NCI-H1694 treated with DMSO at 0.1 percent for 48 hours (cell line): ENCODE measurements at regions not wholly inside any gene's neighbourhood (a gene's known extent, or its start where the extent isn't known, plus 50 kb on each side); places are given as distances from the start of the nearest gene placed in this dataset.

Experiments
- DNase-seq: peaks from one replicate; lab custom pipeline; 2025; lab: John Stamatoyannopoulos, UW

DNA sequence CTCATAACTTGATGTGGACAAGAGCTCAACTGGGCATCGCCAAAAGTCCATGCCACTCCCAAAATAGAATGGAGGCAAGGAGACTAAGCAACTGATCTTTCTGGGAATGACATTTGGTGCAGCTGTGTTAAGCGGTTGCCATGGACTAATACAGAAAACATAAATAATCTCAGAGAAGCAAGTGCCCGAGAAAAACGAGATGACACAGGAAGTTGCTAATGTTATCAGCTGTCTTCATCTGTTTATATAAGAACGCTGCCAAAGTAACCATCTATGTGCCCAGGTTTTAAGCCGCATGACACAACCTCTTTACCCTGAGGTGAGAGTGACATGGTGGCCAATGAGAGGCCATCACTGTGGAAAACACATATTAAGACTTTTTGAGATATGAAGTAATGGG, 54.9 kb upstream of the SACS start:
- no peak for DNase-seq

DNA sequence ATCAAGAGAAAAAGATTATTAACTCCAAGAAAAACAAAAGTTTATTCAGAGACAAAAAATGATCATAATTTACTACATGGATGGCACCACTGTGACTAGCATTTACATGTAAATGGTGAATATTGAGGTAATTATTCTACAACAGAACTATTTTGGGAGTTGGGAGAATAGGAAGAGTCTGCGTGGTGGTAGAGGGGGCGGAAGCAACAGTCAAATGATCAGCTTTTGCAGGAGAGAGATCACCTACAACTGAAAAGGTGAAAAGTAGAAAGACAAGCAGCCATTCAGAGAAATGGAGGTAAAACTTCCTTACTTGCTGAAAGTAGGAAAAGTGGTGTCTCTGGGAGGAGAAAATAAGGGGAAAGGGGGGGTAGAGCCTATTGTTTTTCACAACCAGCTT, 62.8 kb upstream of the SACS start:
- DNase-seq: no peak

DNA sequence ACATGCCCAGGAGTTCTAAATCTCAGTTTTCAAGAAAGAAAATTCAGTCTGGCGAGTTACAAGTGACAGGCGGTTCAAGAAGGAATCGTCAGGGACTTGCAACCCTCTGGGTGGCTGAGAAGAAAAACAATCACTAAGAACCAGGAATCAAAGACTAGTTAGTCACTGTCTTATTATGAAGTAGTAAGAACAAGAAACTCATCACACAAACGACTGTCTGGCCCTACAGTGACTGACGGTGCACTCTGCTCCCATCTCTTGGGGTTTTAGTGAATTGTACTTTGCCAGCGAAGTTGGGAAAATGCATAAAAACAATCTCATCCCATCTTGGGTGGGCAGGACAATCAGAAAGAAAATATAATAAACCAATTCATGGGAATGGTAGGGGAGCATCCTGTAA, 63.7 kb upstream of the SACS start:
- no peak for DNase-seq

DNA sequence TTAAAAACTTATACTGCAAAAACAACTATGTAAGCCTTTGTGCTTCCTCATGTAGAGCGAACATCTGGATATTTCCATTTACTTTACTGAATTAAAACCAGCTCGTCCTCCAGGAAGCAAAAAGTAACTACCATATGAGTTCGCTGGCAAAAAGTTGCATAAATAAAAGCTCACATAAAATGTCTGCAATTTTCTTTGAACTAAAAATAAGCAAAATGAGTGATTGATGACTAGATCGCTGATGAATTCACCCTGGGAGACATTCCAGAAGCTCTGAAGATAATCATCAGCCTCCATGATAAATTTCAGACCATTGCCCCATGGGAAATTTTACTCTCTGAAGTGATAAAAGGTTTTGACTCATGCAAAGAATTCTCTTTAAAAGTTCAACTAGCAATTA, 67.3 kb upstream of the SACS start:
- DNase-seq: no peak

DNA sequence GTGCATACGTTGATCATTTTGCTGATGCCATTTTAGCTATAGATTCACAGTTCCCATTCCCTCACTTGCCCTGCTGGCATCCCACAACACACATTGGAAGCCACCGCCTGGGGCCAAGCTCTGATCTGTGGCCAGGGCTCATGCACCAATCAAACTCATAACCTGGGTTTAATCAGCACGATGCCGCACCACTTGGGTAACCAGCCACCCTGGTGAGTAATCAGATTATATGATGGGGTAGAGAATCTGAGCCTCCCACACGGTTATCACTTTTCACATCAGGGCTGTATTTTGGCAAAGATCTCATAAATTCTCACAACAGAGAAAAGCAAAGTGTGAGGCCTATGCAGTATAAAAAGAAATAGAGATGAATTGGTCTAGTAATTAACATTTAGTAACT, 66.0 kb upstream of the TNFRSF19 start:
- no peak for DNase-seq

DNA sequence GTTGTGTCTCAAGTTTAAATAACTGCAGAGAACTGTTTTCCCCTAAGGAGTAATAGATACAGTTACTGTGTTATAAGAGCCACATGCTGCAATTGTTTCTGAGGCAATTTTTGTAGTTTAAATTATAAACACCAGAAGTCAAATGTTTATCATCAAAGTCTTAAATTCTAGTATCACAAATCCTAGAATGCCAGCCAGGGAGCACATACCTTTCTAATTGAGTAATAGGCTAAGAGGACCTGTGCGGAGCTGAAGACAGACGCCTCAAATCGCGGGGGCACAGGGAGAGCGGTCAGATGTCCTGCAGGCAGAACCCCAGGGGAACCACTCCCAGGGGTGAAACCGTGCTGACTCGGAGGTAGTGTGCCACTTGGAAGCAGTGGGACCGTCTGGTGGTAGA, 65.2 kb upstream of the TNFRSF19 start:
- no peak for DNase-seq

DNA sequence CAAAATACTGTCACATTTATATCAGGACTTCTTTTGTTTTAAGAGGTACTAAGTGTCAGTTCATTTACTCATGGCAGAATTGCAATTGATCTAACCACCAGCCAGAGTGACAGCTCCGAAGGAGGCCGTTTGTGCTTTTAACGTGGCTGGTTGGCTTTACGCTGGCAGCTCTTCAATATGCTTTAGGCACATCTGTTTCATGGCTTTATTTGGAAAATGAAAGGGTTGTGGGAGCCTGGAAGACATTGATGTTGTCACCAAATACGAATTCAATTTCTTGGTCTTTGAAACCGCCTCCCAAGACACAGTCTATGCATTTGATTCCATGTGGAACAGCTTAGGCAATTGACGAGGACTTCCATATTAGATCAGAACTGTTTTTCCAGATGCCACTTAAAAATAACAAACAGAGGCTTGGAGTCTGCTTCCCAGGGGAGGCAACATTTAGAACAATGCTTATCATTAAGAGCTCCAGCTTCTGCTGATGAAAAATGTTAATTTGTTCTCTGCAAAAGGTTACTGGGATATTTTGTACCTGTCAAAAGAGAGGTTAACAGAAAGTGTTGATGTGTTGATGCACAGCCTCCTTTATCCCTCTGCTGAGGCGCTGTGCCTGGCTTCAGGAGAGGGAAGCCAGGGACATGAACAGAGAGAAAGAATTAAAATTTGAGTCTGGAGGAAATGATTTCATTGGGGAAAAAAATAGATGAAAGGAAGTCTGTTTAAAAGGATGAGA, 64.0 kb upstream of the TNFRSF19 start:
- DNase-seq: peak; percentile 31

DNA sequence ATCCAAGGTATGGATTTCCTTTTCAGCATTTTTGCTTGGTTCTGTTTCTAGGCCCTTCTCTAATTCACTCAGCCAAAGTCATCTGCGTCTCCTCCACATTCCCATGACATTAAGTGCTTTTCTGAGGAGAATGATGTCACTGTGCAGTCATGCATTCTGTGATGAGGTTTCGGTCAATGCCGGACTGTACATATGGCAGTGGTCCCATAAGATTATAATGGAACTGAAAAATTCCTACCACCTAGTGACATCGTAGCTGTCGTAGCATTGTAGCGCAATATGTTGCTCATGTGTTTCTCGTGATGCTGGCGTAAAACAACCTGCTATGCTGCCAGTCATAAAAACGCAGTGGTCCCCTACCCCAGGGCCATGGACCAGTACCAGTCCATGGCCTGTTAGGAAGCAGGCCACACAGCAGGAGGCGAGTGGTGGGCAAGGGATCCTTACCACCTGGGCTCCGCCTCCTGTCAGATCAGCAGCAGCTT, 63.4 kb upstream of the TNFRSF19 start:
- DNase-seq: no peak

DNA sequence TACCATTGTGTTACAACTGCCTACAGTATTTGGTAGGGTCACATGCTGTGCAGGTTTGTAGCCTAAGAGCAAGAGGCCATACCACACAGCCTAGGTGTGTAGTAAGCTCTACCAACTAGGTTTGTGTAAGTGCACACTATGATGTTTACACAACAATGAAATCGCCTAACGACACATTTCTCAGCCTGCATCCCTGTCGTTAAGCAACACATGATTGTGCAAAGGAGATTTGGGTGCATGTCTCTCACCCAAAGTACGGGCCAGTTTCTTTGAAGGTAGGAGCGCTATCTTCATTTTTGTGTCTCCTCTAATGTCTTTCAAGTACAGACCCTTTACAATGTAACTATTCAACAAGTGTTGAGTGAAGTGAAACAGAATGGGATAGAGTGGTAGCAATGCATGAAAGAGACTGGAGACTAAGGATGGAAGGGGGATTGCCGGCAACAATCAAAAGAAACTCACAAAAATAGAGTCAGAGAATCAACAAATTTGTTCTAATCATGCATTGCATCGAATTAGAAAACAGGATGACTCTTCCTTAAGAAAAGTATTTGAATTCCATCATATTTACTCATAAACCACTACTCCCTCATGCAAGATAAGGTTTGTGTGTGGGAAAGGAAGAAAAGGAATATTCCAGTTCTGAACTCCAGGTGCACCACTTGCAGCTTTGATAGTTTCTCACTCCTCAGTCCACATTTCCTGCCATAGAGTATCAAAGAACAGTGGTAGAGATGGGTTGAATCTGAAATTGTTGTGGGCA, 60.2 kb upstream of the TNFRSF19 start:
- no peak for DNase-seq

DNA sequence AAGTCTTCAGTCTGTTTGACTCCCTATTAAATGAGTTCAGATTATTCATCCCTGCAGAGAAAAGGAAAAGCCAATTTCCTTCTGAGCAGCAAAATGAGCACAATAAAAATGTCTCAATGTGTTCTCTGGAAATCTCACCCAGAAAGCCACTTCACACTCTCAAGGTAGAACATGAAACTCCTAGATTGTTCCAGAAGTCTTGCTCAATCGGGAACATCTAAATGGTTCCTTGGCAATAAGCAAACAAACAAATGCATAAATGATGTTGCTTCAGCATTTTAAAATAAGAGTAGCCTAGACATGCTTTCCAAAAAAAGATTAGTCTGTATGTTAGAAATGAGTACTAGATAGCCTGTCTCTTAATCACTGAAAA, 59.7 kb upstream of the TNFRSF19 start:
- DNase-seq: no peak

DNA sequence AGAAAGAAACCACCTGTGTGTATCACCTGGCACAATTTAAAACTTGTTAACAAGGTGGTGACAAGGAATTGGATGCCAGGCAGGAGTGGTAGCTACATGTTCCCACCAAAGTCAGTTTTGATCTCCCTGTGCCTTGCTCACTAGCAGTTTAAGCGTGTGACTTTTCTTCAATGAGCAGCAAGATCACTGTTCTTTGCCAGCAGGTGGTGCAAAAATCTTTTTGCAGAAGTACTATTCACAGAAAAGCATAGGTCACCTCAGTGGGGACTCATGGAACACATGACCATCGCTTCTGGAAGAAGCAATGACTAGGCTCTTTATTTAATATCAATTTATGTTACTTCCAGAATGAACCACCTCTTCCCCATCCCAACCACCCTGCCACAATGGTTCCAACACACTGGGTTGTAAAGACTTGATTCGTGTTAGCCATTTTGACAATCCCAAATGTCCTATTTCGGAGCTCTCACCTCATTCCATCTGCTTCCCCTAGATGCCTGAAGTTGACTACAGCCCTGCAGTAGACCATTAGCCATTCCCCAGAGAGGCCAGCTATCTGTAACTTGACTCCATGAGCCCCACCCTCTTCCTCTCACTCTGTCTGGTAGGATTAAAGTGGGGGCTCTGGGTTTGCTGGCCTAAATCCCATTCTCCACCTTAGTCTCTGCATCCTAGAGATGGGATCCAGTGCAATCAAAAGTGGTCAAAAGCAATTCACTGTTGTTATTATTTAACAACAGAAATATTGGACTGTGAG, 59.1 kb upstream of the TNFRSF19 start:
- peak; percentile 3 for DNase-seq

DNA sequence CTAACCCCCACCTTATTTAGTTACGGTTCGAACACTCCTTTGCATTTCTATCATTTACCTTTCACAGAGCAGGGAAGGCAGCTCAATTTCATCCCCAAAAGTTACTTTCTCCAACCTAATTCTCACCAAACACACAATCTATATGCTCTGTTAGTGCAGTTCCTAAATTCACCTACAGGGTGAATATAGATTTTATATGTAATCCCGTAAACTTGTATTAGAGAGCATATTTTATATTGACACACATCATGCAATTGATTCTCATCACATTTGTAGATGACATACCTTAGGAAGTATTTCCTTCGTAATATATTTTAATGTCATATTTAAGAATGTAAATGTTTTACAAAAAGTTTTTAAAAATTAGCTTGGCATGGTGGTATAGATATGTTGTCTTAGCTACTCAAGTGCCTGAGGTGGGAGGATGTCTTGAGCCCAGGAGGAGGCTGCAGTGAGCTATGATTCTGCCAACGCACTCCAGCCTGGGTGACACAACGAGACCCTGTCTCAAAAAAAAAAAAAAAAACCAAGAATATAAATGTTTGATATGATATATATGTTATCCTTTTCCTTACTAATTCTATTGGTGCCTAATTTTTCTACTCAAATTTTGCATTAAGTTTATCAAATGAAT, 57.3 kb upstream of the TNFRSF19 start:
- no peak for DNase-seq

DNA sequence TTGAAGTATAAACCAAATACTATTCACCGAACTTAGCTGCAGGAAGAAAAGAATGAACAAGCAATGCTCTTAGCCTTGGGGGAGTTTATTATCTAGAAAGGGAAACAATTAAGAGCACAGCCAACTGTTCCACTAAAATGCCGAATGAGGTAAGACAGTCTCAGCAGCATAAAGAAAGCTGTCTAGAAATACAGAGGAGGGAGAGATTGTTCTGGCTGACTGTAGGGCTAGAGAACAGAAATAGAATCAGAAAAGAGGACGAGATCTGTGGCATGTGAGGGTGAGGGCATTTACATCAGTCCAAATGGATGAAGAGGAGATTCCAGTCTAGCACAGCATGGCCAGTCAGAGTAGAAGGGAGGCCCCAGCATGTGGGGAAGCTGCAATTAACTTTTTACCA, 56.8 kb upstream of the TNFRSF19 start:
- no peak for DNase-seq

DNA sequence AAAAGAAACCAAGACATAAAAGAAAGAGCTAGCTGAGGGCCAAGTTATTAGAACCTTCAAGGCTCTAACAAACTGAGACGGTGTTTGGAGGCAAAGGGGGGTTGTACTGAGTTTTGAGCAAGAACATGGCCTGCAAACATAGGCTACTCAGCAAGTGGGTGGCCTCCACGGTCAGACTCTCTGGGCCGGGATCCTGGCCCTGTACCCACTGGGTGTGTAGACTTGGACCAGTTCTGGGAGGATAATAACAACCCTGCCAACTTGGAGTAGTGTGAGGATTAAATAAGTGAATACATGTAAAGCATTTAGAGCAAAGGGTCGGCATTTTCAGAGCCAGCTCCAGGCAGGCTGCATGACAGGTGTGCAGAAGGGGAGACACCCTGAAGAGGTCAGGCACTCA, 56.1 kb upstream of the TNFRSF19 start:
- DNase-seq: no peak

DNA sequence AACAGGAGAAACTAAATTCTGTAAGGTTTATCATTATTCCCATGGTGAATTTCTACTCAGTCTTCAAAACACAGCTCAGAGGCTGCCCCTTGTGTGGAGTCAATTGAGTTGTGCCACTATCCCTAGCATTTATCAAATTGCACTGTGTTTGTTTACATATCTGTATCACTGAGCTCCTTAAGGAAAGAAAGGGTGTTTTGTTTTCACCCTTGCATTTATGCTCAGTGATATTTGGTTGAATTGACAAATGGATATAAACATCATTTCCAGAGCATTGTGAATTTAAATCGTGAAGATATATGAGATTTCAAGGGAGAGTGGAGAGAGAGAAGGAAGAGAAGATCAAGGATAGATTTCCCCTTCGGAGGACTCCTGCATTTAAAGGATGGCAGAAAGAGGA, 55.1 kb upstream of the TNFRSF19 start:
- DNase-seq: no peak

DNA sequence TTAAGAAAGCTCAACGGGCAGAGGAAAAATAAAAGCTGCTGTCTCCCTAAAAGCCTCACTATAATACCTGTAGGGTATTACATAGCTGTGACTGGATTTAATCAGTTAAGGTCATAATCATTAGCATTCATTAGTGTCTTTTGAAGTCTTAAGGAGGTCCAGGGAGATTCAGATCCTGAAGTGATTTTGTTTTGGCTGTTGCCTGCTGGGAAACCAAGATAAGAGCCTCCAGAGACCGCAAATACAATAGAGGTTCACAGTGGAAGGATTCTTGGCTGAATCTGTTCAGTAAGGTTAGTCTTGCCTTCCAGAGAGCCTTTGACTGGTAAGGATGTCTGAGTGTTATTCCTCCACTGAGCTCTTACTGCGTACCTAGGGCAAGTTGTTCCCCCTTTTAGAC, 54.0 kb upstream of the TNFRSF19 start:
- no peak for DNase-seq

DNA sequence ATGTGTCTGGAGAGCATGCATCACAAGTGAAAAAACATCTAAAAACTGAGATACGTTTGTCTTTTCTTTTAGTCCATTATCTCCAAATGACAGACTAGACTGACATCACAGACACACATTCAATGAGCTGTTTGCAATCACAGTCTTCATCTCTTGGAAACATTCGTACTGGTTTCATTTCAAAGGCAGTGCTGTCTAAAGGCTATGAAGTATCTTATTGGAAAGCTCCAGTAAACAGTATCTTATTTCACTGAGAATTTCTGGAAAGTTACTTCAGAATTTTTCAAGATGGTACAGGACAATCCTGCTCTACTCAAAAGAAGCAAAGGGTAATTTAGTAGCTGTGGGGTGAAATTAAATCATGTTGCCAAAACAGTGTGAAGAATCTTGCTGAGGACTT, 53.5 kb upstream of the TNFRSF19 start:
- no peak for DNase-seq

DNA sequence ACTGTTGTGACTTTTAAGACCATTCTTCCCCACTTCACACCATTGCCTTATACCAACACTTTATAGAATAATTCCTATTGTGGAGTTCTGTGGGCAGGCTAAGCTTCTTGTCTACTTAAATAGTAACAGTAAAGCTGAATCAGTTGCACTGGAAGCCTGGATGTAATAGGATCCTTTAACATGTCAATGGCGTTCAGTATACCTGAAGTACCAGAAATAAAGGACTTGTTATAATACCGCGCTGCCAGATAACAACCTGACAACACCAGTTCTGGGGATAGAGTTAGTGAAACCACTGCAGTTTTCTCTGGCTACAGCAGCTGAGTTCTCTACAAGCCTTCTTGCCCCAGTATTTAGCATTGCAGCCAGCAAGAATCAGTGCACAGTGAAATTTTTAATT, 52.0 kb upstream of the TNFRSF19 start:
- no peak for DNase-seq
